ENCODE measurements at regions not wholly inside any gene's neighbourhood (a gene's known extent, or its start where the extent isn't known, plus 50 kb on each side); places are given as distances from the start of the nearest gene placed in this dataset.

DNA sequence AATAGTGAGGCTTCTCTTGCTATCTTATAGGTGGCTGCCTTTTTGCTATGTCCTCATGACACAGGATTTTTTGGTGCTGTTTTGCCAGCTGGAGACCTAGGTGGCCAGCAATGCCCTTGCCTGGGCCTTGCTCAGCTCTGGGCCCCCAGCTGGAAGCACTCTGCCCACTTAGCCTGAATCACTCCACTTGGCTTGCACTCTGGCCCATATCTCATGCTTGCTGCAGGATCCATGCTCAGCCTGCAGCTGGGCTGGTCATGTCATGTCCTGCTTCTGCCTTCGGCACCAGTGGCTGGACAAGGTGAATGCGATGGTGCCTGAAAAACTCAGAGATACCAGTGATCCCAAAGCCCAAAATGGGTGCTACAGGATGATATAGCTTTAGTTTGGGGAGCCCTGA is 818.6 kb upstream of the FAT3 start:
- Histone ChIP-seq H3K27me3 (ENCODE audit: insufficient read depth, poor library complexity, severe bottlenecking) (no peaks in the 10 kb centered on the region), H3K9me3 (ENCODE audit: severe bottlenecking) (no peaks in the 10 kb centered on the region), H3K36me3 (ENCODE audit: low read depth) (no peaks in the 10 kb centered on the region), H3K27ac (ENCODE audit: poor library complexity, severe bottlenecking) (no peak overlapping the region), H3K4me1 (ENCODE audit: insufficient read depth, poor library complexity, severe bottlenecking) (no peaks in the 10 kb centered on the region), H3K4me3 (ENCODE audit: severe bottlenecking) (no peak overlapping the region)
- TF ChIP-seq, protein P1, sequence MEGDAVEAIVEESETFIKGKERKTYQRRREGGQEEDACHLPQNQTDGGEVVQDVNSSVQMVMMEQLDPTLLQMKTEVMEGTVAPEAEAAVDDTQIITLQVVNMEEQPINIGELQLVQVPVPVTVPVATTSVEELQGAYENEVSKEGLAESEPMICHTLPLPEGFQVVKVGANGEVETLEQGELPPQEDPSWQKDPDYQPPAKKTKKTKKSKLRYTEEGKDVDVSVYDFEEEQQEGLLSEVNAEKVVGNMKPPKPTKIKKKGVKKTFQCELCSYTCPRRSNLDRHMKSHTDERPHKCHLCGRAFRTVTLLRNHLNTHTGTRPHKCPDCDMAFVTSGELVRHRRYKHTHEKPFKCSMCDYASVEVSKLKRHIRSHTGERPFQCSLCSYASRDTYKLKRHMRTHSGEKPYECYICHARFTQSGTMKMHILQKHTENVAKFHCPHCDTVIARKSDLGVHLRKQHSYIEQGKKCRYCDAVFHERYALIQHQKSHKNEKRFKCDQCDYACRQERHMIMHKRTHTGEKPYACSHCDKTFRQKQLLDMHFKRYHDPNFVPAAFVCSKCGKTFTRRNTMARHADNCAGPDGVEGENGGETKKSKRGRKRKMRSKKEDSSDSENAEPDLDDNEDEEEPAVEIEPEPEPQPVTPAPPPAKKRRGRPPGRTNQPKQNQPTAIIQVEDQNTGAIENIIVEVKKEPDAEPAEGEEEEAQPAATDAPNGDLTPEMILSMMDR (IDR thresholded peaks at IDR 0.05; ENCODE audit: poor library complexity, severe bottlenecking), result no peak
- ATAC-seq (ENCODE audit: low read depth) (no peak), DNase-seq (ENCODE audit: low spot score) (no peak)

DNA sequence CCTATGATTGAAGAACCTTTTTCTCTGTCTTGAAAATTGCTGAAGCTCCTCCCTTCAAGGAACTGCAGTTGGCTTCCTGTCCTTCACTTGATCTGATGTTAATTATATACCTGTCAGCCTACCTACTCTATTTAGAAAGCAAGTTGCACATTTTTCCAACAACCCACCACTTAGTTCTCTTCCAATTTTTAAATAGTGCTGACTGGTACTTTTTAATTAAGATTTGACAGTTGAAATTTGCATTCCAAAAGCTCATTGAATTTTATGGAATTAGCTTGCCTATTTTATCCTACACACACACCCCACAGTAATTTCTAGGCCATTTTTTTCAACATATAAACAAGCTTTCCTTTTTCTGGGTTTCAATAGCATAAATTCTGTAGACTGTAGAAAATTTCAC is 820.3 kb upstream of the FAT3 start:
- H3K4me3 ChIP-seq (ENCODE audit: severe bottlenecking), result no peak overlapping the region
- no peak overlapping the region for H3K27ac ChIP-seq (ENCODE audit: poor library complexity, severe bottlenecking)
- no peaks in the 10 kb centered on the region for H3K27me3 ChIP-seq (ENCODE audit: insufficient read depth, poor library complexity, severe bottlenecking)
- ATAC-seq (ENCODE audit: low read depth), result no peak
- no peaks in the 10 kb centered on the region for H3K9me3 ChIP-seq (ENCODE audit: severe bottlenecking)
- no peak for DNase-seq (ENCODE audit: low spot score)
- H3K4me1 ChIP-seq (ENCODE audit: insufficient read depth, poor library complexity, severe bottlenecking), result no peaks in the 10 kb centered on the region
- TF ChIP-seq, protein P1 (IDR thresholded peaks at IDR 0.05; ENCODE audit: poor library complexity, severe bottlenecking), result no peak
- H3K36me3 ChIP-seq (ENCODE audit: low read depth), result no peaks in the 10 kb centered on the region

- no peaks in the 10 kb centered on the region for H3K27me3 ChIP-seq (ENCODE audit: insufficient read depth, poor library complexity, severe bottlenecking)
- no peaks in the 10 kb centered on the region for H3K36me3 ChIP-seq (ENCODE audit: low read depth)
- H3K9me3 ChIP-seq (ENCODE audit: severe bottlenecking), result no peaks in the 10 kb centered on the region
- H3K4me1 ChIP-seq (ENCODE audit: insufficient read depth, poor library complexity, severe bottlenecking), result peaks cover 26% of the 10 kb centered on the region
- TF ChIP-seq, protein P1 (IDR thresholded peaks at IDR 0.05; ENCODE audit: poor library complexity, severe bottlenecking), result no peak
- no peak for ATAC-seq (ENCODE audit: low read depth)
- DNase-seq (ENCODE audit: low spot score), result no peak
- H3K27ac ChIP-seq (ENCODE audit: poor library complexity, severe bottlenecking), result peak overlapping the region; percentile 40
- H3K4me3 ChIP-seq (ENCODE audit: severe bottlenecking), result no peak overlapping the region
Observed at GRCh38 chr11:91397134-91397468, 827.5 kb upstream of the FAT3 start.

- ATAC-seq (ENCODE audit: low read depth) (peak; percentile 84), DNase-seq (ENCODE audit: low spot score) (no peak)
- no peak overlapping the region for H3K4me3 ChIP-seq (ENCODE audit: severe bottlenecking)
- H3K27ac ChIP-seq (ENCODE audit: poor library complexity, severe bottlenecking), result peak overlapping the region; percentile 40
- H3K36me3 ChIP-seq (ENCODE audit: low read depth), result no peaks in the 10 kb centered on the region
- H3K27me3 ChIP-seq (ENCODE audit: insufficient read depth, poor library complexity, severe bottlenecking), result no peaks in the 10 kb centered on the region
- no peaks in the 10 kb centered on the region for H3K9me3 ChIP-seq (ENCODE audit: severe bottlenecking)
- TF ChIP-seq, protein P1 (IDR thresholded peaks at IDR 0.05; ENCODE audit: poor library complexity, severe bottlenecking), result no peak
- peaks cover 26% of the 10 kb centered on the region for H3K4me1 ChIP-seq (ENCODE audit: insufficient read depth, poor library complexity, severe bottlenecking)
Observed at GRCh38 chr11:91396236-91397133, 828.1 kb upstream of the FAT3 start.
